DOHH2 (cell line): ENCODE measurements at regions not wholly inside any gene's neighbourhood (a gene's known extent, or its start where the extent isn't known, plus 50 kb on each side); places are given as distances from the start of the nearest gene placed in this dataset.

Experiments
- H3F3A ChIP-seq: fragments of 200-600 bp; sonication (generic), shearing (Covaris generic); 2 replicates; pipeline ENCODE4 v1.6.0; 2016; ENCODE audit warnings: antibody characterized with exemption, mild to moderate bottlenecking; ENCODE audit not compliant: control insufficient read depth, insufficient read depth
- H3K27ac ChIP-seq: fragments of 200-600 bp; sonication (generic); 2 replicates; pipeline ENCODE4 v1.5.1; 2014; ENCODE audit warnings: low read depth, mild to moderate bottlenecking, low read length, moderate library complexity
- H3K27me3 ChIP-seq: fragments of 200-600 bp; sonication (generic); 2 replicates; pipeline ENCODE4 v1.6.1; 2014; ENCODE audit warnings: mild to moderate bottlenecking, low read length, mixed read lengths; ENCODE audit not compliant: control insufficient read depth
- H3K36me3 ChIP-seq: fragments of 200-600 bp; sonication (generic); 2 replicates; pipeline ENCODE4 v1.6.1; 2014; ENCODE audit warnings: mild to moderate bottlenecking, low read length, moderate library complexity, mixed read lengths; ENCODE audit not compliant: control insufficient read depth
- H3K4me1 ChIP-seq: fragments of 200-600 bp; sonication (generic); 2 replicates; pipeline ENCODE4 v1.6.1; 2014; ENCODE audit warnings: mild to moderate bottlenecking, low read length, mixed read lengths; ENCODE audit not compliant: control insufficient read depth
- H3K4me2 ChIP-seq: fragments of 200-600 bp; sonication (generic); 2 replicates; pipeline ENCODE4 v1.6.0; 2014; ENCODE audit warnings: mild to moderate bottlenecking, low read length, moderate library complexity
- H3K4me3 ChIP-seq: fragments of 200-600 bp; sonication (generic); 2 replicates; pipeline ENCODE4 v1.5.1; 2014; ENCODE audit warnings: mild to moderate bottlenecking, low read length, mixed read lengths
- H3K79me2 ChIP-seq: fragments of 200-600 bp; sonication (generic); 2 replicates; pipeline ENCODE4 v1.6.1; 2014; ENCODE audit warnings: mild to moderate bottlenecking, low read length, mixed read lengths; ENCODE audit not compliant: control insufficient read depth
- H3K9me2 ChIP-seq: fragments of 200-600 bp; sonication (generic); replicated peaks from 2 replicates; pipeline ENCODE4 v1.6.1; 2014; ENCODE audit warnings: mild to moderate bottlenecking, low read length, mixed read lengths; ENCODE audit not compliant: control insufficient read depth
- H3K9me3 ChIP-seq: fragments of 200-600 bp; sonication (generic); 2 replicates; pipeline ENCODE4 v1.6.1; 2014; ENCODE audit warnings: antibody characterized with exemption, low read length, mixed read lengths; ENCODE audit not compliant: control insufficient read depth, insufficient read depth
- H4K20me1 ChIP-seq: fragments of 200-600 bp; sonication (generic); 2 replicates; pipeline ENCODE4 v1.6.0; 2014; ENCODE audit warnings: low read depth, mild to moderate bottlenecking, antibody characterized with exemption, low read length, moderate library complexity; ENCODE audit not compliant: control insufficient read depth, insufficient read depth
- CTCF ChIP-seq: fragments of 200-600 bp; sonication (generic); IDR thresholded peaks from one replicate; pipeline ENCODE4 v1.5.1; 2014; ENCODE audit warnings: antibody characterized with exemption, mild to moderate bottlenecking, low read depth, low read length; ENCODE audit not compliant: poor library complexity, severe bottlenecking
- EZH2phosphoT487 ChIP-seq: fragments of 200-600 bp; sonication (generic); IDR thresholded peaks from 2 replicates; pipeline ENCODE4 v1.6.1; 2017; ENCODE audit warnings: borderline replicate concordance, mild to moderate bottlenecking, antibody characterized with exemption, low read length, moderate library complexity, mixed read lengths

- Histone ChIP-seq H3K27ac (no peak overlapping the region), H3K4me2 (no peak overlapping the region), H3K9me3 (no peaks in the 10 kb centered on the region), H3K4me1 (no peaks in the 10 kb centered on the region), H4K20me1 (no peaks in the 10 kb centered on the region), H3K9me2 (no peaks in the 10 kb centered on the region; the same call in 1 of the 2 replicates), H3K4me3 (no peak overlapping the region), H3K27me3 (no peaks in the 10 kb centered on the region), H3K79me2 (no peaks in the 10 kb centered on the region), H3K36me3 (no peaks in the 10 kb centered on the region), H3F3A (no peaks in the 10 kb centered on the region)
- TF ChIP-seq EZH2phosphoT487 (no peak), CTCF (no peak)
Observed at GRCh38 chr12:29930503-29930902, 146.8 kb upstream of the TMTC1 start.

- Histone ChIP-seq H3K27ac (no peak overlapping the region), H3K36me3 (no peaks in the 10 kb centered on the region), H3K79me2 (no peaks in the 10 kb centered on the region), H3K9me3 (no peaks in the 10 kb centered on the region), H3K4me1 (no peaks in the 10 kb centered on the region), H3K9me2 (no peaks in the 10 kb centered on the region; the same call in 1 of the 2 replicates), H4K20me1 (no peaks in the 10 kb centered on the region), H3K27me3 (no peaks in the 10 kb centered on the region), H3K4me2 (no peak overlapping the region), H3K4me3 (no peak overlapping the region), H3F3A (no peaks in the 10 kb centered on the region)
- TF ChIP-seq EZH2phosphoT487 (no peak), CTCF (no peak)
Observed at GRCh38 chr12:29929295-29929694, 145.6 kb upstream of the TMTC1 start.

GRCh38 chr12:29921307-29921706 is 137.6 kb upstream of the TMTC1 start:
- Histone ChIP-seq H3K36me3 (no peaks in the 10 kb centered on the region), H3K27me3 (no peaks in the 10 kb centered on the region), H3K27ac (no peak overlapping the region), H3F3A (no peaks in the 10 kb centered on the region), H3K4me1 (no peaks in the 10 kb centered on the region), H3K9me2 (no peaks in the 10 kb centered on the region), H3K9me3 (no peaks in the 10 kb centered on the region), H3K4me3 (no peak overlapping the region), H3K4me2 (no peak overlapping the region), H4K20me1 (no peaks in the 10 kb centered on the region), H3K79me2 (no peaks in the 10 kb centered on the region)
- TF ChIP-seq CTCF = no peak

DNA sequence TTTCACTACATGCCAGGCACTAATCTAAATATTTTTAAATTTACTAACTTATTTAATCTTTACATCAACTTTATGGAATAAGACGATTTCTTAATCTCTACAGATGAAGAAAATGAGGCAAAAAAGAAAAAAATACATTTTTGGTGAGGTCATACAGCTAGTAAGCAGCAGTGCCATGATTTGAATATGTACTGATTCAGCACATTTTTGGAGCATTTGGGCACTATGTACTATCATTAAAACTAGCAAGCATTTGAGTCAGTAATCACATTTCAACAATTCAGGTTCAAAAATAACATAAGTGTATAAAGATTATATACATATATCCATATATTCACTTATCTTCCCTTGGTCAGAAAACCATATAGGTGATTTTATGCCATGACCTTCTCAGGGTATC is 124.4 kb upstream of the TMTC1 start:
- H3K4me3 ChIP-seq = no peak overlapping the region
- H3K4me2 ChIP-seq = no peak overlapping the region
- no peaks in the 10 kb centered on the region for H3F3A ChIP-seq
- no peaks in the 10 kb centered on the region for H3K36me3 ChIP-seq
- H3K79me2 ChIP-seq = no peaks in the 10 kb centered on the region
- no peaks in the 10 kb centered on the region for H3K9me2 ChIP-seq
- no peak overlapping the region for H3K27ac ChIP-seq
- no peaks in the 10 kb centered on the region; the same call in 1 of the 2 replicates for H3K9me3 ChIP-seq
- H4K20me1 ChIP-seq = no peaks in the 10 kb centered on the region
- TF ChIP-seq CTCF = no peak
- TF ChIP-seq EZH2phosphoT487 = no peak
- H3K4me1 ChIP-seq = no peaks in the 10 kb centered on the region
- no peaks in the 10 kb centered on the region for H3K27me3 ChIP-seq
